Astrocyte (in vitro differentiated cells and primary cell): ENCODE measurements at regions not wholly inside any gene's neighbourhood (a gene's known extent, or its start where the extent isn't known, plus 50 kb on each side); places are given as distances from the start of the nearest gene placed in this dataset.

Source experiments
- EZH2 ChIP-seq: IDR thresholded peaks from 2 replicates; pipeline ENCODE4 v1.6.1; 2012; ENCODE audit warnings: mild to moderate bottlenecking, low read length, inconsistent platforms; ENCODE audit not compliant: insufficient read depth
- TF ChIP-seq, protein P1 (sequence below): IDR thresholded peaks from 2 replicates; pipeline ENCODE4 v1.5.1; 2011; ENCODE audit warnings: low read depth, mild to moderate bottlenecking, inconsistent platforms, low read length, moderate library complexity; ENCODE audit not compliant: insufficient read depth

DNA sequence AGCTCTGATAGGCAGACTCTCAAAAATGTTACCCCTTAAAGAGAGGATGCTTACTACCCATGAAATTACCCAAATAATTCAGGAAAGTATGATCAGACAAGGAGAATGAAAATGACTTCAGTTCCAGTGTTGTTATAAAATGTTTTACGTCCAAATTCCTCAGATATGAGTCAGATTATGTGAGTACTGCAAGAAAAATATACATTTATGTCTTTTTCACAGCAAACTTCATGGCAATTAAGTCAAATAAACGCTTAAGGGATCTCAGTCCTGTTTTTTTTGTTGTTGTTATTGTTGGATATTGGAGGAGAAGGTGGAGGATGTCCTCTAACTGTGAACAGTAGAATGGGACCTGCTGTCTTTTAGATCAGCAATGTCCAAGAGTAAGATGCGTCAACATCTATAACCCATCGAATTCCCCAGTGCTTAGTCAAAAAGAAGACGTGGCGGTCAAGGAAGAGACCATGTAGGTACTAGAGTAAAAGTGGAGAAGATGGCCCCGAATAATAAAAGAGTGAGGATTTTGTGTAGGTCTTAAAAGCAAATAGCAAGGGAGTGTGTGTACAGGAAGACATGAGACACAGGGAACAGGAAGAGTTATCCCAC, 215.4 kb upstream of the IRS2 start:
- no peak for TF ChIP-seq EZH2
- TF ChIP-seq, protein P1, sequence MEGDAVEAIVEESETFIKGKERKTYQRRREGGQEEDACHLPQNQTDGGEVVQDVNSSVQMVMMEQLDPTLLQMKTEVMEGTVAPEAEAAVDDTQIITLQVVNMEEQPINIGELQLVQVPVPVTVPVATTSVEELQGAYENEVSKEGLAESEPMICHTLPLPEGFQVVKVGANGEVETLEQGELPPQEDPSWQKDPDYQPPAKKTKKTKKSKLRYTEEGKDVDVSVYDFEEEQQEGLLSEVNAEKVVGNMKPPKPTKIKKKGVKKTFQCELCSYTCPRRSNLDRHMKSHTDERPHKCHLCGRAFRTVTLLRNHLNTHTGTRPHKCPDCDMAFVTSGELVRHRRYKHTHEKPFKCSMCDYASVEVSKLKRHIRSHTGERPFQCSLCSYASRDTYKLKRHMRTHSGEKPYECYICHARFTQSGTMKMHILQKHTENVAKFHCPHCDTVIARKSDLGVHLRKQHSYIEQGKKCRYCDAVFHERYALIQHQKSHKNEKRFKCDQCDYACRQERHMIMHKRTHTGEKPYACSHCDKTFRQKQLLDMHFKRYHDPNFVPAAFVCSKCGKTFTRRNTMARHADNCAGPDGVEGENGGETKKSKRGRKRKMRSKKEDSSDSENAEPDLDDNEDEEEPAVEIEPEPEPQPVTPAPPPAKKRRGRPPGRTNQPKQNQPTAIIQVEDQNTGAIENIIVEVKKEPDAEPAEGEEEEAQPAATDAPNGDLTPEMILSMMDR, result no peak
